ENCODE measurements at regions not wholly inside any gene's neighbourhood (a gene's known extent, or its start where the extent isn't known, plus 50 kb on each side); places are given as distances from the start of the nearest gene placed in this dataset.

- TF ChIP-seq CTCF (IDR thresholded peaks at IDR 0.05) (no peak), POLR2A (IDR thresholded peaks at IDR 0.05) (no peak)
Measured at GRCh38 chr9:110016340-110016739, 191.6 kb downstream of the C9orf152 start.

Data from testis (tissue), 2 donors.